ENCODE measurements at regions not wholly inside any gene's neighbourhood (a gene's known extent, or its start where the extent isn't known, plus 50 kb on each side); places are given as distances from the start of the nearest gene placed in this dataset.
"Not testable (repeated sequence)": the region's sequence is repeated elsewhere in the genome, so short reads cannot be mapped to it uniquely, and the experiment has no call there.

GRCh38 chr6:79399499-79399898 is 137.7 kb downstream of the LCA5 start:
- Histone ChIP-seq H3K4me2 (ENCODE audit: low read length) (no peak overlapping the region), H3K4me3 (ENCODE audit: low read depth, low read length) (no peak overlapping the region), H3K9me3 (ENCODE audit: control insufficient read depth, low read length) (no peaks in the 10 kb centered on the region), H3K4me1 (peaks cover 2% of the 10 kb centered on the region), H3K36me3 (ENCODE audit: control insufficient read depth, insufficient read depth, low read length) (no peaks in the 10 kb centered on the region), H3K9ac (no peak overlapping the region), H3K27ac (no peak overlapping the region), H3K79me2 (no peaks in the 10 kb centered on the region), H3K27me3 (ENCODE audit: control insufficient read depth, insufficient read depth, low read length) (no peaks in the 10 kb centered on the region), H2AFZ (no peak overlapping the region)
- TF ChIP-seq CTCF (IDR thresholded peaks at IDR 0.05), result no peak

GRCh38 chr6:79398617-79399016 is 138.6 kb downstream of the LCA5 start:
- H3K4me2 ChIP-seq (ENCODE audit: low read length); H3K9me3 ChIP-seq (ENCODE audit: control insufficient read depth, low read length); H3K4me1 ChIP-seq; H3K36me3 ChIP-seq (ENCODE audit: control insufficient read depth, insufficient read depth, low read length); H3K27ac ChIP-seq; H3K9ac ChIP-seq; H3K4me3 ChIP-seq (ENCODE audit: low read depth, low read length); H3K79me2 ChIP-seq; H2AFZ ChIP-seq; H3K27me3 ChIP-seq (ENCODE audit: control insufficient read depth, insufficient read depth, low read length): not testable (repeated sequence)

- Histone ChIP-seq H3K27me3 (ENCODE audit: control insufficient read depth, insufficient read depth, low read length) (no peaks in the 10 kb centered on the region), H3K4me2 (ENCODE audit: low read length) (no peak overlapping the region), H3K9ac (no peak overlapping the region), H3K27ac (no peak overlapping the region), H3K4me3 (ENCODE audit: low read depth, low read length) (no peak overlapping the region), H3K36me3 (ENCODE audit: control insufficient read depth, insufficient read depth, low read length) (no peaks in the 10 kb centered on the region), H3K79me2 (no peaks in the 10 kb centered on the region), H3K9me3 (ENCODE audit: control insufficient read depth, low read length) (no peaks in the 10 kb centered on the region), H2AFZ (no peak overlapping the region), H3K4me1 (no peaks in the 10 kb centered on the region)
- TF ChIP-seq CTCF (IDR thresholded peaks at IDR 0.05), result no peak
Measured at GRCh38 chr6:79396625-79397024, 140.6 kb downstream of the LCA5 start.

GRCh38 chr6:79394690-79395089 is 142.5 kb downstream of the LCA5 start:
- no peaks in the 10 kb centered on the region for H3K4me1 ChIP-seq
- TF ChIP-seq CTCF (IDR thresholded peaks at IDR 0.05), result no peak
- H3K27ac ChIP-seq, result no peak overlapping the region
- no peak overlapping the region for H3K4me3 ChIP-seq (ENCODE audit: low read depth, low read length)
- H3K79me2 ChIP-seq, result no peaks in the 10 kb centered on the region
- H3K36me3 ChIP-seq (ENCODE audit: control insufficient read depth, insufficient read depth, low read length), result no peaks in the 10 kb centered on the region
- no peaks in the 10 kb centered on the region for H3K9me3 ChIP-seq (ENCODE audit: control insufficient read depth, low read length)
- H3K9ac ChIP-seq, result no peak overlapping the region
- no peak overlapping the region for H3K4me2 ChIP-seq (ENCODE audit: low read length)
- H3K27me3 ChIP-seq (ENCODE audit: control insufficient read depth, insufficient read depth, low read length), result no peaks in the 10 kb centered on the region
- H2AFZ ChIP-seq, result no peak overlapping the region

- Histone ChIP-seq H3K27ac (no peak overlapping the region), H3K4me1 (no peaks in the 10 kb centered on the region), H3K9me3 (ENCODE audit: control insufficient read depth, low read length) (no peaks in the 10 kb centered on the region), H3K79me2 (no peaks in the 10 kb centered on the region), H3K27me3 (ENCODE audit: control insufficient read depth, insufficient read depth, low read length) (no peaks in the 10 kb centered on the region), H3K36me3 (ENCODE audit: control insufficient read depth, insufficient read depth, low read length) (no peaks in the 10 kb centered on the region), H3K9ac (no peak overlapping the region), H3K4me3 (ENCODE audit: low read depth, low read length) (no peak overlapping the region), H2AFZ (no peak overlapping the region), H3K4me2 (ENCODE audit: low read length) (no peak overlapping the region)
- TF ChIP-seq CTCF (IDR thresholded peaks at IDR 0.05), result no peak
Measured at GRCh38 chr6:79392094-79392493, 145.1 kb downstream of the LCA5 start.

Measured in parathyroid adenoma (tissue), 2 donors.